ENCODE measurements at regions not wholly inside any gene's neighbourhood (a gene's known extent, or its start where the extent isn't known, plus 50 kb on each side); places are given as distances from the start of the nearest gene placed in this dataset.

DNA sequence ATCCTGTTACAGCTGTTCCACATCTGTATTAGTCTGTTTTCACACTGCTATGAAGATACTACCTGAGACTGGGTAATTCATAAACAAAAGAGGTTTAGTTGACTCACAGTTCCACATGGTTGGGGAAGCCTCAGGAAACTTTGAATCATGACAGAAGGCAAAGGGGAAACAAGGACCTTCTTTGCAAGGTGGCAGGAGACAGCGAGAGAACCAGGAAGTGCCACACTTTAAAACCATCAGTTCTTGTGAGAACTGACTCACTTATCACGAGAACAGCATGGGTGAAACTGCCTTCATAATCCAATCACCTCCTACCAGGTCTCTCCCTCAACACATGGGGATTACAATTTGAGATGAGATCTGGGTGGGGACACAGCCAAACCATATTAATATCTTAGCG is 110.3 kb upstream of the TRABD2B start:
- TF ChIP-seq RARB (CRISPR knock-in tag; IDR thresholded peaks at IDR 0.05) (no peak), ZNF565 (CRISPR knock-in tag; conservative IDR thresholded peaks at IDR 0.05; ENCODE audit: low read depth) (no peak), CSDC2 (CRISPR knock-in tag; IDR thresholded peaks at IDR 0.05) (no peak), GLIS3 (CRISPR knock-in tag; IDR thresholded peaks at IDR 0.05) (no peak), ISL1 (CRISPR knock-in tag; IDR thresholded peaks at IDR 0.05) (no peak), ZFP30 (CRISPR knock-in tag; IDR thresholded peaks at IDR 0.05) (no peak), SNAI2 (CRISPR knock-in tag; IDR thresholded peaks at IDR 0.05) (no peak)
- TF ChIP-seq, protein P1, sequence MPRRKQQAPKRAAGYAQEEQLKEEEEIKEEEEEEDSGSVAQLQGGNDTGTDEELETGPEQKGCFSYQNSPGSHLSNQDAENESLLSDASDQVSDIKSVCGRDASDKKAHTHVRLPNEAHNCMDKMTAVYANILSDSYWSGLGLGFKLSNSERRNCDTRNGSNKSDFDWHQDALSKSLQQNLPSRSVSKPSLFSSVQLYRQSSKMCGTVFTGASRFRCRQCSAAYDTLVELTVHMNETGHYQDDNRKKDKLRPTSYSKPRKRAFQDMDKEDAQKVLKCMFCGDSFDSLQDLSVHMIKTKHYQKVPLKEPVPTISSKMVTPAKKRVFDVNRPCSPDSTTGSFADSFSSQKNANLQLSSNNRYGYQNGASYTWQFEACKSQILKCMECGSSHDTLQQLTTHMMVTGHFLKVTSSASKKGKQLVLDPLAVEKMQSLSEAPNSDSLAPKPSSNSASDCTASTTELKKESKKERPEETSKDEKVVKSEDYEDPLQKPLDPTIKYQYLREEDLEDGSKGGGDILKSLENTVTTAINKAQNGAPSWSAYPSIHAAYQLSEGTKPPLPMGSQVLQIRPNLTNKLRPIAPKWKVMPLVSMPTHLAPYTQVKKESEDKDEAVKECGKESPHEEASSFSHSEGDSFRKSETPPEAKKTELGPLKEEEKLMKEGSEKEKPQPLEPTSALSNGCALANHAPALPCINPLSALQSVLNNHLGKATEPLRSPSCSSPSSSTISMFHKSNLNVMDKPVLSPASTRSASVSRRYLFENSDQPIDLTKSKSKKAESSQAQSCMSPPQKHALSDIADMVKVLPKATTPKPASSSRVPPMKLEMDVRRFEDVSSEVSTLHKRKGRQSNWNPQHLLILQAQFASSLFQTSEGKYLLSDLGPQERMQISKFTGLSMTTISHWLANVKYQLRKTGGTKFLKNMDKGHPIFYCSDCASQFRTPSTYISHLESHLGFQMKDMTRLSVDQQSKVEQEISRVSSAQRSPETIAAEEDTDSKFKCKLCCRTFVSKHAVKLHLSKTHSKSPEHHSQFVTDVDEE (CRISPR knock-in tag; IDR thresholded peaks at IDR 0.05) = no peak
- ATAC-seq = no peak

DNA sequence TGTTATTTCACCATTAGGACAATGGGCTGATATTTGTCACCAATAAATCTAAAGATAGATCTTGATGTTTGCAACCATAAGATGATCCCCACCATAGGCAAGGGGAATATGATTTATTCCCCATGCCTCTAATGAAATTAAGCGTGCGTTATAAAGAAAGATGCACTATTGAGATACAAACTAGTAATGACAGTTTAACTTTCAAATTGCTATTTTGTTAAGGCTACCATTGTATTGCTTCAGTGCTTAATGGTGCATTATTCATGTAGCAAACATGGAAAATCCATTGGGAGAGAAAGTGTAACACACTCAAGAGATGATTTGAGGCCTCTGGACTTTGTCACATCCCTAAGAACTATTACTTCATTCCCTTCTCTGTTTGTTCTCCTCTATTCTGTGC is 108.9 kb upstream of the TRABD2B start:
- ATAC-seq = no peak
- TF ChIP-seq ZFP30 (CRISPR knock-in tag; IDR thresholded peaks at IDR 0.05) (no peak), ISL1 (CRISPR knock-in tag; IDR thresholded peaks at IDR 0.05) (peak; percentile 83)

DNA sequence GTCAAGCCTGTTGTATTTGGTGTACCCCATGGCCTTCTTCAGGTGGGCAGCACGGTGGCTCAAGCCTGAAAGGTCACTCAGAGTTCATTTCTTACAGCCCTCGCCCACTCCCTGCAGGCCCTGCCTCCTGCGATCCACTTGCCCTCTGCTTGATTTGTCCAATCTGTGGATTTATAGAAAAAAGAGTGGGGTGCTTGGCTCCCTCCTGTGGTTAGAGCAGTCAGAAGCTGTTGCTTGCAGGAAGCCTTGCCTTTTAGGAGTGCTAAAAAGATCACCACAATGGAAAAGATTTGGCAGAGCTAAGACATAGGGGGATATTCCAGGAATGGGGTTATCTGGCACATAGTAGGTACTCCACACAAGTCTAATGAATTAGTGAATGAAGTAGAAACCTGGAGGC is 108.0 kb upstream of the TRABD2B start:
- no peak for ATAC-seq
- no peak for TF ChIP-seq ISL1 (CRISPR knock-in tag; IDR thresholded peaks at IDR 0.05)
- no peak for TF ChIP-seq BACH2 (CRISPR knock-in tag; IDR thresholded peaks at IDR 0.05; ENCODE audit: borderline replicate concordance)
- no peak for TF ChIP-seq TOX (CRISPR knock-in tag; IDR thresholded peaks at IDR 0.05; ENCODE audit: borderline replicate concordance)
- TF ChIP-seq TCF4 (CRISPR knock-in tag; IDR thresholded peaks at IDR 0.05; ENCODE audit: borderline replicate concordance) = no peak
- TF ChIP-seq RARB (CRISPR knock-in tag; IDR thresholded peaks at IDR 0.05) = no peak
- TF ChIP-seq, protein P2, sequence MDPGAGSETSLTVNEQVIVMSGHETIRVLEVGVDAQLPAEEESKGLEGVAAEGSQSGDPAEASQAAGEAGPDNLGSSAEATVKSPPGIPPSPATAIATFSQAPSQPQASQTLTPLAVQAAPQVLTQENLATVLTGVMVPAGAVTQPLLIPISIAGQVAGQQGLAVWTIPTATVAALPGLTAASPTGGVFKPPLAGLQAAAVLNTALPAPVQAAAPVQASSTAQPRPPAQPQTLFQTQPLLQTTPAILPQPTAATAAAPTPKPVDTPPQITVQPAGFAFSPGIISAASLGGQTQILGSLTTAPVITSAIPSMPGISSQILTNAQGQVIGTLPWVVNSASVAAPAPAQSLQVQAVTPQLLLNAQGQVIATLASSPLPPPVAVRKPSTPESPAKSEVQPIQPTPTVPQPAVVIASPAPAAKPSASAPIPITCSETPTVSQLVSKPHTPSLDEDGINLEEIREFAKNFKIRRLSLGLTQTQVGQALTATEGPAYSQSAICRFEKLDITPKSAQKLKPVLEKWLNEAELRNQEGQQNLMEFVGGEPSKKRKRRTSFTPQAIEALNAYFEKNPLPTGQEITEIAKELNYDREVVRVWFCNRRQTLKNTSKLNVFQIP (CRISPR knock-in tag; IDR thresholded peaks at IDR 0.05; ENCODE audit: borderline replicate concordance, low read depth) = no peak
- TF ChIP-seq, protein P3, sequence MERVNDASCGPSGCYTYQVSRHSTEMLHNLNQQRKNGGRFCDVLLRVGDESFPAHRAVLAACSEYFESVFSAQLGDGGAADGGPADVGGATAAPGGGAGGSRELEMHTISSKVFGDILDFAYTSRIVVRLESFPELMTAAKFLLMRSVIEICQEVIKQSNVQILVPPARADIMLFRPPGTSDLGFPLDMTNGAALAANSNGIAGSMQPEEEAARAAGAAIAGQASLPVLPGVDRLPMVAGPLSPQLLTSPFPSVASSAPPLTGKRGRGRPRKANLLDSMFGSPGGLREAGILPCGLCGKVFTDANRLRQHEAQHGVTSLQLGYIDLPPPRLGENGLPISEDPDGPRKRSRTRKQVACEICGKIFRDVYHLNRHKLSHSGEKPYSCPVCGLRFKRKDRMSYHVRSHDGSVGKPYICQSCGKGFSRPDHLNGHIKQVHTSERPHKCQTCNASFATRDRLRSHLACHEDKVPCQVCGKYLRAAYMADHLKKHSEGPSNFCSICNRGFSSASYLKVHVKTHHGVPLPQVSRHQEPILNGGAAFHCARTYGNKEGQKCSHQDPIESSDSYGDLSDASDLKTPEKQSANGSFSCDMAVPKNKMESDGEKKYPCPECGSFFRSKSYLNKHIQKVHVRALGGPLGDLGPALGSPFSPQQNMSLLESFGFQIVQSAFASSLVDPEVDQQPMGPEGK (CRISPR knock-in tag; IDR thresholded peaks at IDR 0.05; ENCODE audit: borderline replicate concordance) = no peak
- no peak for TF ChIP-seq ARNTL (CRISPR knock-in tag; IDR thresholded peaks at IDR 0.05; ENCODE audit: borderline replicate concordance, low read depth)
- TF ChIP-seq PPARA (CRISPR knock-in tag; IDR thresholded peaks at IDR 0.05; ENCODE audit: borderline replicate concordance) = no peak
- no peak for TF ChIP-seq ZNF70 (CRISPR knock-in tag; IDR thresholded peaks at IDR 0.05)
- no peak for TF ChIP-seq ESRRG (CRISPR knock-in tag; IDR thresholded peaks at IDR 0.05)
- TF ChIP-seq, protein P1 (CRISPR knock-in tag; IDR thresholded peaks at IDR 0.05) = no peak
- TF ChIP-seq SNAI2 (CRISPR knock-in tag; IDR thresholded peaks at IDR 0.05) = no peak
- no peak for TF ChIP-seq ZFP3 (CRISPR knock-in tag; IDR thresholded peaks at IDR 0.05)
- no peak for TF ChIP-seq ZNF8 (CRISPR knock-in tag; IDR thresholded peaks at IDR 0.05)
- TF ChIP-seq, protein P4, sequence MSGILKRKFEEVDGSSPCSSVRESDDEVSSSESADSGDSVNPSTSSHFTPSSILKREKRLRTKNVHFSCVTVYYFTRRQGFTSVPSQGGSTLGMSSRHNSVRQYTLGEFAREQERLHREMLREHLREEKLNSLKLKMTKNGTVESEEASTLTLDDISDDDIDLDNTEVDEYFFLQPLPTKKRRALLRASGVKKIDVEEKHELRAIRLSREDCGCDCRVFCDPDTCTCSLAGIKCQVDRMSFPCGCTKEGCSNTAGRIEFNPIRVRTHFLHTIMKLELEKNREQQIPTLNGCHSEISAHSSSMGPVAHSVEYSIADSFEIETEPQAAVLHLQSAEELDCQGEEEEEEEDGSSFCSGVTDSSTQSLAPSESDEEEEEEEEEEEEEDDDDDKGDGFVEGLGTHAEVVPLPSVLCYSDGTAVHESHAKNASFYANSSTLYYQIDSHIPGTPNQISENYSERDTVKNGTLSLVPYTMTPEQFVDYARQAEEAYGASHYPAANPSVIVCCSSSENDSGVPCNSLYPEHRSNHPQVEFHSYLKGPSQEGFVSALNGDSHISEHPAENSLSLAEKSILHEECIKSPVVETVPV (CRISPR knock-in tag; IDR thresholded peaks at IDR 0.05) = no peak

Data from SK-N-SH treated with all-trans-retinoic acid at 6 μM for 48 hours (cell line).